Vagina (tissue), 2 donors: ENCODE measurements at regions not wholly inside any gene's neighbourhood (a gene's known extent, or its start where the extent isn't known, plus 50 kb on each side); places are given as distances from the start of the nearest gene placed in this dataset.

Experiments used
- DNase-seq, 2 donors: peaks; one replicate each; pipeline ENCODE4 v3.0.0-alpha.2; 2017; ENCODE audit errors: extremely low spot score in 2 of 2
- H3K27ac ChIP-seq: fragments of 200-600 bp; sonication (generic); one replicate; pipeline ENCODE4 v1.5.1; 2019
- H3K27me3 ChIP-seq: fragments of 200-600 bp; sonication (generic); one replicate; pipeline ENCODE4 v1.5.1; 2019
- H3K36me3 ChIP-seq, 2 donors: fragments of 200-600 bp; sonication (generic); one replicate each; pipeline ENCODE4 v1.5.1; 2017 to 2019
- H3K4me1 ChIP-seq: fragments of 200-600 bp; sonication (generic); one replicate; pipeline ENCODE4 v1.5.1; 2019
- H3K4me3 ChIP-seq, 2 donors: fragments of 200-600 bp; sonication (generic); 1 replicate in 1 of 2; 2 replicates in 1 of 2; pipeline ENCODE4 v1.5.1; 2016 to 2019
- H3K9me3 ChIP-seq: fragments of 200-600 bp; sonication (generic); one replicate; pipeline ENCODE4 v1.5.1; 2019
- CTCF ChIP-seq, 3 experiments: fragments of 450-650 bp in 2 of 3; fragments of 200-600 bp in 1 of 3; sonication (generic) in 1 of 3; IDR thresholded peaks; one replicate each; pipeline ENCODE4 v1.5.1; 2017 to 2019; ENCODE audit warnings: antibody characterized with exemption in 3 of 3, mild to moderate bottlenecking in 2 of 3, moderate library complexity in 2 of 3
- POLR2A ChIP-seq, 2 donors: fragments of 450-650 bp; IDR thresholded peaks; one replicate each; pipeline ENCODE4 v1.6.1; 2017; ENCODE audit warnings: antibody characterized with exemption in 2 of 2, mild to moderate bottlenecking in 2 of 2, moderate library complexity in 2 of 2
- POLR2AphosphoS5 ChIP-seq, 2 donors: sonication (generic); formaldehyde crosslinking; IDR thresholded peaks; one replicate each; pipeline ENCODE4 v1.9.0; 2017; ENCODE audit warnings: antibody characterized with exemption in 2 of 2, mild to moderate bottlenecking in 2 of 2, low read depth in 1 of 2; ENCODE audit not compliant: insufficient read depth in 1 of 2
- intact Hi-C: fragments of 100-400 bp; cut with DNase I; formaldehyde crosslinking; loops from one replicate; pipeline ENCODE4 v1.15.1; 2023

DNA sequence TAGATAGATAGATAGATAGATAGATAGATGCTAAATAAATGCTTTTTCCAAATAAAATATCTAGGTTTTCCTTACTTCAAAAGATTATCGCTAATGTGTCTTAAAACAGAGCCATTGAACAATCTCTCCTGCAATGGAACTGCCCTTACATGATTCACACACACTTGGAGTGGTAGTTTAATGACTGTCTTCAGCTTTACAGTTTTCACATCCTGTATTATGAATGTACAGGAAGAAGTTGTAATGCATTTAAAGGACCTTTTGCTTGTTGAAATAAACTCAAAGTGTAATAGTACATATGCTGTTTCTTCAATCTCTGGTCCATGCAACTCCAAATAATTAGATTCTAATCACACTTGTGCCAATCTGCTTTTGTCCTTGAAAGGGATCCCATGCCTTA lies 797.6 kb upstream of the CDH2 start:
- no peaks in the 10 kb centered on the region for H3K27me3 ChIP-seq
- no peaks in the 10 kb centered on the region for H3K4me1 ChIP-seq
- no peak overlapping the region for H3K27ac ChIP-seq
- intact Hi-C loops = no loop called here
- no peak for TF ChIP-seq CTCF (IDR thresholded peaks at IDR 0.05)
- no peak for TF ChIP-seq POLR2A (IDR thresholded peaks at IDR 0.05)
- TF ChIP-seq POLR2AphosphoS5 (IDR thresholded peaks at IDR 0.05; ENCODE audit: insufficient read depth in 1 of 2, low read depth in 1 of 2) = no peak
- no peaks in the 10 kb centered on the region for H3K9me3 ChIP-seq
- no peak overlapping the region for H3K4me3 ChIP-seq
- H3K36me3 ChIP-seq = no peaks in the 10 kb centered on the region
- DNase-seq = no peak

- Histone ChIP-seq H3K27me3 (no peaks in the 10 kb centered on the region), H3K9me3 (no peaks in the 10 kb centered on the region), H3K27ac (no peak overlapping the region), H3K4me3 (no peak overlapping the region), H3K36me3 (no peaks in the 10 kb centered on the region), H3K4me1 (no peaks in the 10 kb centered on the region)
- no peak for DNase-seq
- TF ChIP-seq CTCF (IDR thresholded peaks at IDR 0.05) (no peak), POLR2AphosphoS5 (IDR thresholded peaks at IDR 0.05; ENCODE audit: insufficient read depth in 1 of 2, low read depth in 1 of 2) (no peak), POLR2A (IDR thresholded peaks at IDR 0.05) (no peak)
- intact Hi-C loops = no loop called here
Measured at GRCh38 chr18:28973324-28973723, 796.4 kb upstream of the CDH2 start.

GRCh38 chr18:28972333-28972907 lies 795.5 kb upstream of the CDH2 start:
- intact Hi-C loops = no loop called here
- TF ChIP-seq CTCF (IDR thresholded peaks at IDR 0.05) = no peak
- no peak for TF ChIP-seq POLR2AphosphoS5 (IDR thresholded peaks at IDR 0.05; ENCODE audit: insufficient read depth in 1 of 2, low read depth in 1 of 2)
- TF ChIP-seq POLR2A (IDR thresholded peaks at IDR 0.05) = no peak
- H3K4me3 ChIP-seq = no peak overlapping the region
- DNase-seq = no peak
- H3K4me1 ChIP-seq = no peaks in the 10 kb centered on the region
- H3K9me3 ChIP-seq = no peaks in the 10 kb centered on the region
- no peaks in the 10 kb centered on the region for H3K27me3 ChIP-seq
- no peak overlapping the region for H3K27ac ChIP-seq
- H3K36me3 ChIP-seq = no peaks in the 10 kb centered on the region

DNA sequence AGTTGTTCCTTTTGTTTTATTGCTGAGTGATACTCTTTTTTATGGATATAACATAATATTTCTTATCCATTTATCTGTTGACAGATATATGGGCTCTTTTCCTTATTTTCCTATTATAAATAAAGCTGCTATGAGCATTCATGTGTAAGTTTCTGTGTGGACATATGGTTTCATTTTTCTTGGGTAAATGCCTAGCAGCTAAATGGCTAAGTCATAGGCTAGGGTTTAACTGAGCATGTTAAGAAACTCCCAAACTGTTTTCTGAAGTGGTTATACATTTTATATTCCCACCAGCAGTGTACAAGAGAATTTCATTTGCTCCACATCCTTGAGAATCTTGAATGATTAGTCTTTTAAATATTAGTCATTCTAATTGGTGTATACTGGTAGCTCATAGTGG lies 786.6 kb upstream of the CDH2 start:
- Histone ChIP-seq H3K36me3 (no peaks in the 10 kb centered on the region), H3K9me3 (no peaks in the 10 kb centered on the region), H3K4me3 (no peak overlapping the region), H3K27ac (no peak overlapping the region), H3K4me1 (no peaks in the 10 kb centered on the region), H3K27me3 (no peaks in the 10 kb centered on the region)
- TF ChIP-seq POLR2AphosphoS5 (IDR thresholded peaks at IDR 0.05; ENCODE audit: insufficient read depth in 1 of 2, low read depth in 1 of 2) = no peak
- TF ChIP-seq CTCF (IDR thresholded peaks at IDR 0.05) = no peak
- no peak for TF ChIP-seq POLR2A (IDR thresholded peaks at IDR 0.05)
- intact Hi-C loops = no loop called here
- no peak for DNase-seq

GRCh38 chr18:28961669-28962228 lies 784.8 kb upstream of the CDH2 start:
- TF ChIP-seq POLR2A (IDR thresholded peaks at IDR 0.05) = no peak
- TF ChIP-seq POLR2AphosphoS5 (IDR thresholded peaks at IDR 0.05; ENCODE audit: insufficient read depth in 1 of 2, low read depth in 1 of 2) = no peak
- TF ChIP-seq CTCF (IDR thresholded peaks at IDR 0.05) = no peak
- Histone ChIP-seq H3K27ac (no peak overlapping the region), H3K27me3 (no peaks in the 10 kb centered on the region), H3K4me1 (no peaks in the 10 kb centered on the region), H3K4me3 (no peak overlapping the region), H3K9me3 (no peaks in the 10 kb centered on the region), H3K36me3 (no peaks in the 10 kb centered on the region)
- intact Hi-C loops = no loop called here
- no peak for DNase-seq
